Right renal pelvis (tissue), 4 donors: ENCODE measurements at regions not wholly inside any gene's neighbourhood (a gene's known extent, or its start where the extent isn't known, plus 50 kb on each side); places are given as distances from the start of the nearest gene placed in this dataset.
"Not testable (repeated sequence)": the region's sequence is repeated elsewhere in the genome, so short reads cannot be mapped to it uniquely, and the experiment has no call there.

Experiments
- DNase-seq, 4 donors: peaks; one replicate each; pipeline ENCODE4 v3.0.0-alpha.2; 2013; ENCODE audit warnings: low read depth in 4 of 4, low spot score in 3 of 4, missing footprints in 1 of 4

- no peak for DNase-seq
Measured at GRCh38 chr6:25112322-25112773, 166.8 kb upstream of the CARMIL1 start.

GRCh38 chr6:25113436-25113835 is 165.7 kb upstream of the CARMIL1 start:
- no peak for DNase-seq

- no peak for DNase-seq
Measured at GRCh38 chr6:25118038-25118437, 161.1 kb upstream of the CARMIL1 start.

GRCh38 chr6:25121186-25121585 is 158.0 kb upstream of the CARMIL1 start:
- no peak for DNase-seq

- DNase-seq: no peak
Measured at GRCh38 chr6:25122001-25122400, 157.2 kb upstream of the CARMIL1 start.

GRCh38 chr6:25122622-25123237 is 156.4 kb upstream of the CARMIL1 start:
- DNase-seq: no peak

- no peak for DNase-seq
Measured at GRCh38 chr6:25124216-25124715, 154.9 kb upstream of the CARMIL1 start.

- no peak for DNase-seq
Measured at GRCh38 chr6:25125736-25126135, 153.4 kb upstream of the CARMIL1 start.

GRCh38 chr6:25127076-25127837 is 151.9 kb upstream of the CARMIL1 start:
- no peak for DNase-seq

- DNase-seq: no peak
Measured at GRCh38 chr6:25130518-25130917, 148.7 kb upstream of the CARMIL1 start.

GRCh38 chr6:25132934-25133333 is 146.2 kb upstream of the CARMIL1 start:
- no peak for DNase-seq

- DNase-seq: no peak
Measured at GRCh38 chr6:25133568-25133967, 145.6 kb upstream of the CARMIL1 start.

GRCh38 chr6:25136854-25137253 is 142.3 kb upstream of the CARMIL1 start:
- no peak for DNase-seq

GRCh38 chr6:25137480-25137879 is 141.7 kb upstream of the CARMIL1 start:
- DNase-seq: no peak

- DNase-seq: no peak
Measured at GRCh38 chr6:25137916-25138232, 141.3 kb upstream of the CARMIL1 start.

- DNase-seq: no peak
Measured at GRCh38 chr6:25138233-25138933, 140.8 kb upstream of the CARMIL1 start.

GRCh38 chr6:25138934-25139415 is 140.2 kb upstream of the CARMIL1 start:
- DNase-seq: no peak

GRCh38 chr6:25139608-25140007 is 139.6 kb upstream of the CARMIL1 start:
- not testable (repeated sequence) for DNase-seq

GRCh38 chr6:25142506-25142905 is 136.7 kb upstream of the CARMIL1 start:
- DNase-seq: no peak

GRCh38 chr6:25144919-25145318 is 134.3 kb upstream of the CARMIL1 start:
- DNase-seq: no peak

GRCh38 chr6:25147223-25147622 is 132.0 kb upstream of the CARMIL1 start:
- no peak for DNase-seq
